Cardiac septum (tissue), 1 donor: ENCODE measurements at regions not wholly inside any gene's neighbourhood (a gene's known extent, or its start where the extent isn't known, plus 50 kb on each side); places are given as distances from the start of the nearest gene placed in this dataset.
"Not testable (repeated sequence)": the region's sequence is repeated elsewhere in the genome, so short reads cannot be mapped to it uniquely, and the experiment has no call there.

Experiments
- DNase-seq: peaks from one replicate; pipeline ENCODE4 v3.0.0-alpha.2; 2020; ENCODE audit warnings: low spot score
- intact Hi-C: fragments of 100-400 bp; cut with DNase I; formaldehyde crosslinking; loops from one replicate; pipeline ENCODE4 v1.14.0; 2022
- donor health status: DM: no; HTN: no; CAD: no.

- intact Hi-C loops: no loop called here
- DNase-seq: no peak
Measured at GRCh38 chr18:1246827-1247226, 342.2 kb downstream of the ADCYAP1 start.

- intact Hi-C loops: no loop called here
Measured at GRCh38 chr18:1252534-1252933, 347.9 kb downstream of the ADCYAP1 start.

GRCh38 chr18:1252936-1253335 is 348.3 kb downstream of the ADCYAP1 start:
- DNase-seq: no peak
- intact Hi-C loops: no loop called here

More at GRCh38 chr18:1252534-1252933, 347.9 kb downstream of the ADCYAP1 start:
- DNase-seq: no peak

- no peak for DNase-seq
- intact Hi-C loops: no loop called here
Measured at GRCh38 chr18:1253827-1254226, 349.2 kb downstream of the ADCYAP1 start.

GRCh38 chr18:1261054-1261453 is 356.4 kb downstream of the ADCYAP1 start:
- intact Hi-C loops: no loop called here
- no peak for DNase-seq

- no peak for DNase-seq
- intact Hi-C loops: no loop called here
Measured at GRCh38 chr18:1267021-1267420, 362.4 kb downstream of the ADCYAP1 start.

- intact Hi-C loops: no loop called here
Measured at GRCh38 chr18:1270081-1270480, 365.4 kb downstream of the ADCYAP1 start.

GRCh38 chr18:1273469-1273868 is 368.8 kb downstream of the ADCYAP1 start:
- no peak for DNase-seq
- intact Hi-C loops: no loop called here

More at GRCh38 chr18:1270081-1270480, 365.4 kb downstream of the ADCYAP1 start:
- no peak for DNase-seq

- no peak for DNase-seq
- intact Hi-C loops: no loop called here
Measured at GRCh38 chr18:1292167-1292566, 387.5 kb downstream of the ADCYAP1 start.

GRCh38 chr18:1294229-1294628 is 389.6 kb downstream of the ADCYAP1 start:
- DNase-seq: no peak
- intact Hi-C loops: no loop called here

GRCh38 chr18:1296237-1296636 is 391.6 kb downstream of the ADCYAP1 start:
- intact Hi-C loops: no loop called here
- no peak for DNase-seq

GRCh38 chr18:1302861-1303260 is 398.2 kb downstream of the ADCYAP1 start:
- no peak for DNase-seq
- intact Hi-C loops: no loop called here

- intact Hi-C loops: no loop called here
- no peak for DNase-seq
Measured at GRCh38 chr18:1304392-1304992, 399.8 kb downstream of the ADCYAP1 start.

GRCh38 chr18:1306641-1307040 is 402.0 kb downstream of the ADCYAP1 start:
- DNase-seq: no peak
- intact Hi-C loops: no loop called here

GRCh38 chr18:1308686-1309085 is 404.0 kb downstream of the ADCYAP1 start:
- DNase-seq: no peak
- intact Hi-C loops: no loop called here

- intact Hi-C loops: no loop called here
- DNase-seq: no peak
Measured at GRCh38 chr18:1311376-1311775, 406.7 kb downstream of the ADCYAP1 start.

GRCh38 chr18:1335345-1335744 is 430.7 kb downstream of the ADCYAP1 start:
- intact Hi-C loops, DNase-seq: not testable (repeated sequence)

GRCh38 chr18:1350931-1351450 is 446.3 kb downstream of the ADCYAP1 start:
- intact Hi-C loops: no loop called here
- no peak for DNase-seq

GRCh38 chr18:1353025-1353424 is 448.4 kb downstream of the ADCYAP1 start:
- intact Hi-C loops: no loop called here
- DNase-seq: no peak

GRCh38 chr18:1357724-1358123 is 453.1 kb downstream of the ADCYAP1 start:
- intact Hi-C loops: no loop called here

GRCh38 chr18:1361936-1362335 is 457.3 kb downstream of the ADCYAP1 start:
- no peak for DNase-seq
- intact Hi-C loops: no loop called here

More at GRCh38 chr18:1357724-1358123, 453.1 kb downstream of the ADCYAP1 start:
- no peak for DNase-seq

- intact Hi-C loops: no loop called here
- DNase-seq: no peak
Measured at GRCh38 chr18:1370552-1370951, 465.9 kb downstream of the ADCYAP1 start.
